Progenitor cell of endocrine pancreas (in vitro differentiated cells): ENCODE measurements at regions not wholly inside any gene's neighbourhood (a gene's known extent, or its start where the extent isn't known, plus 50 kb on each side); places are given as distances from the start of the nearest gene placed in this dataset.

Experiments used
- DNase-seq: peaks from one replicate; pipeline ENCODE4 v3.0.0; 2021; ENCODE audit warnings: low spot score; ENCODE audit not compliant: unreplicated experiment
- H3K27ac Mint-ChIP-seq: 2 replicates; pipeline ENCODE4 v1.8.0; 2021; ENCODE audit warnings: mild to moderate bottlenecking, moderate library complexity, mixed read lengths
- H3K27me3 Mint-ChIP-seq: 2 replicates; pipeline ENCODE4 v1.8.0; 2021; ENCODE audit warnings: mixed read lengths
- H3K36me3 Mint-ChIP-seq: 2 replicates; pipeline ENCODE4 v1.8.0; 2022; ENCODE audit warnings: mixed read lengths; ENCODE audit not compliant: insufficient read depth
- H3K4me1 Mint-ChIP-seq: 2 replicates; pipeline ENCODE4 v1.8.0; 2021; ENCODE audit warnings: low read depth, mixed read lengths
- H3K4me3 Mint-ChIP-seq: 2 replicates; pipeline ENCODE4 v1.8.0; 2021; ENCODE audit warnings: low read depth, mild to moderate bottlenecking, moderate library complexity, mixed read lengths
- H3K9me3 Mint-ChIP-seq: 2 replicates; pipeline ENCODE4 v1.8.0; 2021; ENCODE audit warnings: low read depth, mixed read lengths
- TF ChIP-seq, protein P1 (sequence below): fragments of 200-600 bp; sonication (generic); IDR thresholded peaks from one replicate; pipeline ENCODE4 v1.5.0; 2021; ENCODE audit warnings: antibody characterized with exemption, mild to moderate bottlenecking; ENCODE audit not compliant: unreplicated experiment

DNA sequence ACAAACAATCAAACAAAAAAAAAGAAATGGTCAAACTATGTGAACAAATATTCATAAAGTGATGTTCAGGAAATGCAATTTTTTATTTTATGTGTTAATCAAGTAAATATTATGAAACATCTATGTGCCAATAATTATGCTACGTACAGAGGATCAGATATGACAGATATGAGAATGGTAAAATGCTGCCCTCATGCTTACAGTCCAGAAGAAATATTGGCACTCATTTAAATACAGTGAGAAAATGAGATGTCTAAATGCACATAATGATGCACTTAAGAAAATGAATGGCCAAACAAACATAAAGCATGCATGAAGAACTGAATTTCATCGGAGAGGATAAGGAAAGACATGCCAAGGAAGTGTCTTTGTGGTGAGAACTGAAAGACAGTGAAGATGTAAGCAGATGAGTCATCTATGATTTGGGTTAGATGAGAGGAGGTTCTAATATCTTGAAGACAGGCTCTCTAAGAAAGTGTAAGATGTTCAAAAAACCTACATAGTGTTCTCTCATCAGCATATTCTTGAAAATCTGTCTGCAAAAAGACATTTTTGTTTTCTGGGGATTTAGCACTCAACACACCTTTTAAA lies 1231.1 kb upstream of the ACO1 start:
- no peaks in the 10 kb centered on the region for H3K9me3 Mint-ChIP-seq
- DNase-seq = no peak
- H3K36me3 Mint-ChIP-seq = no peaks in the 10 kb centered on the region
- TF ChIP-seq, protein P1, sequence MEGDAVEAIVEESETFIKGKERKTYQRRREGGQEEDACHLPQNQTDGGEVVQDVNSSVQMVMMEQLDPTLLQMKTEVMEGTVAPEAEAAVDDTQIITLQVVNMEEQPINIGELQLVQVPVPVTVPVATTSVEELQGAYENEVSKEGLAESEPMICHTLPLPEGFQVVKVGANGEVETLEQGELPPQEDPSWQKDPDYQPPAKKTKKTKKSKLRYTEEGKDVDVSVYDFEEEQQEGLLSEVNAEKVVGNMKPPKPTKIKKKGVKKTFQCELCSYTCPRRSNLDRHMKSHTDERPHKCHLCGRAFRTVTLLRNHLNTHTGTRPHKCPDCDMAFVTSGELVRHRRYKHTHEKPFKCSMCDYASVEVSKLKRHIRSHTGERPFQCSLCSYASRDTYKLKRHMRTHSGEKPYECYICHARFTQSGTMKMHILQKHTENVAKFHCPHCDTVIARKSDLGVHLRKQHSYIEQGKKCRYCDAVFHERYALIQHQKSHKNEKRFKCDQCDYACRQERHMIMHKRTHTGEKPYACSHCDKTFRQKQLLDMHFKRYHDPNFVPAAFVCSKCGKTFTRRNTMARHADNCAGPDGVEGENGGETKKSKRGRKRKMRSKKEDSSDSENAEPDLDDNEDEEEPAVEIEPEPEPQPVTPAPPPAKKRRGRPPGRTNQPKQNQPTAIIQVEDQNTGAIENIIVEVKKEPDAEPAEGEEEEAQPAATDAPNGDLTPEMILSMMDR = no peak
- H3K27ac Mint-ChIP-seq = no peak overlapping the region
- H3K4me1 Mint-ChIP-seq = no peaks in the 10 kb centered on the region
- no peak overlapping the region for H3K4me3 Mint-ChIP-seq
- no peaks in the 10 kb centered on the region for H3K27me3 Mint-ChIP-seq

DNA sequence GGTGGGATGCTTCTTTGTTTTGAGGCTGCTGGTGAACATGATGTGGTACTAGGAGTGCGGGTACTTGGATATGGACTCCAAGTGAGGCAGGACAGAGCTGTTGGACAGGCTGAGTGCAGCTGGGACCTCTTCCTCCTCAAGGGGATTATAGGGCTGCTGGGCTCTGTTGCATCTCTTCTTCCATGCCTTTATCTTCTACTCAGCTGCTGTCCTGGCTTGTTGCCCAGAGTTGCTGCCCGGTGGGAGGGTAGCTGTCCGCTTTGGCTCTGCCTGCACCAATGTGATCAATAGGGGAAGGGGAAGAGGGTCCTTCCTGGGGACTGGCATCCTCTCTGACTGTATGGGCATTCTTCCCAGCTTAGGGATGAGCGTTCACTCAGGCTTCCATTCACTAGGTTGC lies 1217.9 kb upstream of the ACO1 start:
- H3K9me3 Mint-ChIP-seq = peaks cover 6% of the 10 kb centered on the region
- no peaks in the 10 kb centered on the region for H3K27me3 Mint-ChIP-seq
- H3K36me3 Mint-ChIP-seq = no peaks in the 10 kb centered on the region
- TF ChIP-seq, protein P1 = no peak
- no peak overlapping the region for H3K27ac Mint-ChIP-seq
- H3K4me3 Mint-ChIP-seq = no peak overlapping the region
- H3K4me1 Mint-ChIP-seq = no peaks in the 10 kb centered on the region
- no peak for DNase-seq

DNA sequence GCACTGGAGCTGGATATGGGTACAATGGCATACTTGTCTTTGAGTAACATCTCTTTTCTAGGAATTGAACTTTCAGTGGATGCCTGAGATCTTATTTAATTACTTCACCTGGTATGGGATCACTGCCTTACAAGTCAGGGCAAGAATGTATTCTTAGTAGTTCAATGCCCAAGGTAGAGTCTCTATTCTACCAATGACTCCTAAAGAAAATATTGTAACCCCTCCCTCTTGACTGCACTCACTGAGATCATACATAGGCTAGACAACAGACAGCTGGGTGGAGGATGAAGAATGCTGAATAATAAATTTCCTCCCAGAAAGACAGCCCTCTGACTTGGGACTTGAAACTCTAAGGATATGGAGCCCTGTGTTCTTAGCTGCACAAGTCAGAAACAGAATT lies 1216.3 kb upstream of the ACO1 start:
- no peak for DNase-seq

GRCh38 chr9:31174681-31175080 lies 1209.8 kb upstream of the ACO1 start:
- Mint-ChIP-seq H3K27ac (no peak overlapping the region), H3K9me3 (no peaks in the 10 kb centered on the region), H3K27me3 (no peaks in the 10 kb centered on the region), H3K4me1 (peaks cover 7% of the 10 kb centered on the region), H3K36me3 (no peaks in the 10 kb centered on the region), H3K4me3 (no peak overlapping the region)
- TF ChIP-seq, protein P1 = no peak
- DNase-seq = no peak

More for the DNA sequence above, 1216.3 kb upstream of the ACO1 start:
- H3K4me3 Mint-ChIP-seq = no peak overlapping the region
- H3K4me1 Mint-ChIP-seq = no peaks in the 10 kb centered on the region
- peaks cover 6% of the 10 kb centered on the region for H3K9me3 Mint-ChIP-seq
- no peak overlapping the region for H3K27ac Mint-ChIP-seq
- TF ChIP-seq, protein P1 = no peak
- H3K27me3 Mint-ChIP-seq = no peaks in the 10 kb centered on the region
- H3K36me3 Mint-ChIP-seq = no peaks in the 10 kb centered on the region

DNA sequence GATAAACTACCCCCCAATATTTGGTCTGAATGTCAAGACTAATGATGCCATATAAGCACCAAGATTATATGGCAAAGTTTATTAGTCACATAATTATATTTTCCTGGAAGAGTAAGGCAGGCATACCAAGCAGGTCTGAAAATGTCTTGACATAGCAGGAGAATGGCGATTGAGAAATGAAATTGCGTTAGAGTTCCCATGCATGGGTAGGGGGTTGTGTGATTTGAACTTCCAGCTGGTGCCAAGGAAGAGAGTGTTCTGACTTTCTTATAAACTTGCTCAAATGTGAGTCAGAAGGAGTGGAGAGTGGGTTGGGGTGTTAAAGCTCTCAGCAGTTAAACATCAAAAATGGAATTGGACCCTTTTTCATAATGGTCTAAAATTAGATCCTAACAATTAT lies 1200.6 kb upstream of the ACO1 start:
- Mint-ChIP-seq H3K27ac (no peak overlapping the region), H3K27me3 (no peaks in the 10 kb centered on the region), H3K36me3 (no peaks in the 10 kb centered on the region), H3K9me3 (peaks cover 3% of the 10 kb centered on the region), H3K4me3 (no peak overlapping the region), H3K4me1 (no peaks in the 10 kb centered on the region)
- TF ChIP-seq, protein P1 = no peak
- no peak for DNase-seq
